PFSK-1 (cell line): ENCODE measurements at regions not wholly inside any gene's neighbourhood (a gene's known extent, or its start where the extent isn't known, plus 50 kb on each side); places are given as distances from the start of the nearest gene placed in this dataset.

Experiments used
- FOXP2 ChIP-seq: optimal IDR thresholded peaks from 2 replicates; pipeline ENCODE3; 2011; ENCODE audit warnings: borderline replicate concordance, control low read depth, inconsistent platforms; ENCODE audit not compliant: insufficient read depth; ENCODE audit errors: extremely low read length, extremely low read depth
- POLR2AphosphoS5 ChIP-seq: IDR thresholded peaks from 2 replicates; pipeline ENCODE4 v1.6.1; 2012; ENCODE audit warnings: low read depth, mild to moderate bottlenecking, control low read depth, low read length, moderate library complexity
- SIN3A ChIP-seq: IDR thresholded peaks from 2 replicates; pipeline ENCODE4 v1.6.1; 2012; ENCODE audit warnings: mild to moderate bottlenecking, low read length, moderate library complexity, borderline replicate concordance; ENCODE audit not compliant: insufficient read depth
- TAF1 ChIP-seq: IDR thresholded peaks from 2 replicates; pipeline ENCODE4 v1.6.1; 2012; ENCODE audit warnings: low read length, control low read depth, borderline replicate concordance; ENCODE audit not compliant: insufficient read depth
- TF ChIP-seq, protein P1 (sequence below), 2 experiments: IDR thresholded peaks; 2 replicates each; pipeline versions ENCODE4 v1.6.1 to v1.8.0; 2011 to 2012; ENCODE audit warnings: low read depth in 2 of 2, low read length in 2 of 2, control low read depth in 1 of 2, inconsistent platforms in 1 of 2, mild to moderate bottlenecking in 1 of 2, moderate library complexity in 1 of 2; ENCODE audit not compliant: insufficient read depth in 1 of 2

- TF ChIP-seq TAF1 (no peak), FOXP2 (no peak), POLR2AphosphoS5 (no peak), SIN3A (no peak)
- TF ChIP-seq, protein P1, sequence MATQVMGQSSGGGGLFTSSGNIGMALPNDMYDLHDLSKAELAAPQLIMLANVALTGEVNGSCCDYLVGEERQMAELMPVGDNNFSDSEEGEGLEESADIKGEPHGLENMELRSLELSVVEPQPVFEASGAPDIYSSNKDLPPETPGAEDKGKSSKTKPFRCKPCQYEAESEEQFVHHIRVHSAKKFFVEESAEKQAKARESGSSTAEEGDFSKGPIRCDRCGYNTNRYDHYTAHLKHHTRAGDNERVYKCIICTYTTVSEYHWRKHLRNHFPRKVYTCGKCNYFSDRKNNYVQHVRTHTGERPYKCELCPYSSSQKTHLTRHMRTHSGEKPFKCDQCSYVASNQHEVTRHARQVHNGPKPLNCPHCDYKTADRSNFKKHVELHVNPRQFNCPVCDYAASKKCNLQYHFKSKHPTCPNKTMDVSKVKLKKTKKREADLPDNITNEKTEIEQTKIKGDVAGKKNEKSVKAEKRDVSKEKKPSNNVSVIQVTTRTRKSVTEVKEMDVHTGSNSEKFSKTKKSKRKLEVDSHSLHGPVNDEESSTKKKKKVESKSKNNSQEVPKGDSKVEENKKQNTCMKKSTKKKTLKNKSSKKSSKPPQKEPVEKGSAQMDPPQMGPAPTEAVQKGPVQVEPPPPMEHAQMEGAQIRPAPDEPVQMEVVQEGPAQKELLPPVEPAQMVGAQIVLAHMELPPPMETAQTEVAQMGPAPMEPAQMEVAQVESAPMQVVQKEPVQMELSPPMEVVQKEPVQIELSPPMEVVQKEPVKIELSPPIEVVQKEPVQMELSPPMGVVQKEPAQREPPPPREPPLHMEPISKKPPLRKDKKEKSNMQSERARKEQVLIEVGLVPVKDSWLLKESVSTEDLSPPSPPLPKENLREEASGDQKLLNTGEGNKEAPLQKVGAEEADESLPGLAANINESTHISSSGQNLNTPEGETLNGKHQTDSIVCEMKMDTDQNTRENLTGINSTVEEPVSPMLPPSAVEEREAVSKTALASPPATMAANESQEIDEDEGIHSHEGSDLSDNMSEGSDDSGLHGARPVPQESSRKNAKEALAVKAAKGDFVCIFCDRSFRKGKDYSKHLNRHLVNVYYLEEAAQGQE (IDR thresholded peaks at IDR 0.05; ENCODE audit: insufficient read depth in 1 of 2, low read depth in 2 of 2, low read length in 2 of 2): no peak
These were observed 186.2 kb upstream of the TARS1 start for GRCh38 chr5:33254579-33254978.

DNA sequence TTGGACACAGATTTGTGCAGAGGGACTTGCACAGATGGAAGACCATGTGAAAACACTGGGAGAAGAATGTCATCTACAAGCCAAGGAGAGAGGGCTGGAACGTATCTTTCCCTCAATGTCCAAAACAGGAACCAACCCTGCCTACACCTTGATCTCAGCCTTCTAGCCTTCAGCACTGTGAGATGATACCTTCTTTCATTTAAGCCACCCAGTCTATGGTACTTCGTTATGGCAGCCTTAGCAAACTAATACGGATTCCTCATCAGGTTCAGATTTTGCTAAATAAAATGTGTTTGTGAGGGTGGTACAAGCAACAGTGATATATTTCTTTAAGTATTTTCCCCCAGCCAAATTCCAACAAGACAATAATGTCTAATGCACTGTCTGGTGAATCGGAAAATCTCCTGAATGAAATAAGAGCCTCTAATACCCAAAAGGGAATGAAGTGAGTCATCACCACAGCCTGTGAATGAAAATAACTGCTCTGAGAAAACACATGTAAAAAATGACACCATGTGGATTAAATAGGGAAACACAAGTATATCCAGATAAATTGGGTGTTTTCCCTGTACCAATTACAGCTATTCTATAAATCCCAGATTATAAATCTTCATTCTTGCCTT lies 182.8 kb upstream of the TARS1 start:
- TF ChIP-seq SIN3A: no peak
- TF ChIP-seq POLR2AphosphoS5: no peak
- TF ChIP-seq, protein P1 (IDR thresholded peaks at IDR 0.05; ENCODE audit: insufficient read depth in 1 of 2, low read depth in 2 of 2, low read length in 2 of 2): no peak
- TF ChIP-seq TAF1: no peak
- no peak for TF ChIP-seq FOXP2

DNA sequence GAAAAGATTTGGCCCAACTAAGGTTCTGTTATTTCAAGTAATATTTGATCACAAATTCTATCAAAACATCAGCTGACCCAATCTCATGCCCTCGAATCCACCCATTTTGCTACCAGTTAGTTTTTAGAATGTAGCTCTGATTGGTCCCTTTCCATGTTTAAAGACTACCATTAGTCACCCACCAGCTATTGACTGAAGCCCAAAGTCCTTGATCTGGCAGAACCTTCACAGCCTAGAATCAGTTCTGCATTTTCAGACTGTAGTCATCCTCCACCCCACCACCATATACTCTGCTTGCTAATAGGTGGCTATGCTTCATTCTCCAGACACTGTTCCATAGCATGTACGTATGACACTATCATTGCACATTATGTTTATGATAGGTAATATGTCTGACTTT lies 182.2 kb upstream of the TARS1 start:
- TF ChIP-seq, protein P1 (IDR thresholded peaks at IDR 0.05; ENCODE audit: insufficient read depth in 1 of 2, low read depth in 2 of 2, low read length in 2 of 2): no peak
- TF ChIP-seq TAF1 (no peak), SIN3A (no peak), FOXP2 (no peak), POLR2AphosphoS5 (no peak)

- TF ChIP-seq TAF1 (no peak), FOXP2 (no peak), POLR2AphosphoS5 (no peak), SIN3A (no peak)
- TF ChIP-seq, protein P1 (IDR thresholded peaks at IDR 0.05; ENCODE audit: insufficient read depth in 1 of 2, low read depth in 2 of 2, low read length in 2 of 2): no peak
These were observed 180.7 kb upstream of the TARS1 start for GRCh38 chr5:33260098-33260497.
